ENCODE measurements at regions not wholly inside any gene's neighbourhood (a gene's known extent, or its start where the extent isn't known, plus 50 kb on each side); places are given as distances from the start of the nearest gene placed in this dataset.
A peak's percentile ranks its signal among the peaks of the same experiment; 100 is the strongest.

DNA sequence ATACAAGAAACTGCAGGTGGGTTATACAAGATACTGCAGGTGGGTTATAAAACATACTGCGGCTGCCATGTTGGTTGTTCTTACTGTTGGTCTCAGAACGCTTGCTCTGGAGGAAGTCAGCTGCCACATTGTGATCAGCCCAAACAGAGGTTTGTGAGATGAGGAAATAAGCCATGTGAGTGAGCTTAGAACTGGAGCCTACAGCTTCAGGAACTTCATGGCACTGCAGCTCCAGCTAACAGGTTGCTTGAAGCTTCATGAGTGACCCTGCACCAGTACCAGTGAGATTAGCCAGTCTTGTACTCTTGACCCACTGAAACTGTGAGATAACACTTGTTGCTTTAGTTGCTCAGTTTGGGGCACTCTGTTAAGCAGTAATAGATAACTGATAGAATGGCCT lies 74.5 kb upstream of the PRKCQ start:
- TF ChIP-seq, protein P1, sequence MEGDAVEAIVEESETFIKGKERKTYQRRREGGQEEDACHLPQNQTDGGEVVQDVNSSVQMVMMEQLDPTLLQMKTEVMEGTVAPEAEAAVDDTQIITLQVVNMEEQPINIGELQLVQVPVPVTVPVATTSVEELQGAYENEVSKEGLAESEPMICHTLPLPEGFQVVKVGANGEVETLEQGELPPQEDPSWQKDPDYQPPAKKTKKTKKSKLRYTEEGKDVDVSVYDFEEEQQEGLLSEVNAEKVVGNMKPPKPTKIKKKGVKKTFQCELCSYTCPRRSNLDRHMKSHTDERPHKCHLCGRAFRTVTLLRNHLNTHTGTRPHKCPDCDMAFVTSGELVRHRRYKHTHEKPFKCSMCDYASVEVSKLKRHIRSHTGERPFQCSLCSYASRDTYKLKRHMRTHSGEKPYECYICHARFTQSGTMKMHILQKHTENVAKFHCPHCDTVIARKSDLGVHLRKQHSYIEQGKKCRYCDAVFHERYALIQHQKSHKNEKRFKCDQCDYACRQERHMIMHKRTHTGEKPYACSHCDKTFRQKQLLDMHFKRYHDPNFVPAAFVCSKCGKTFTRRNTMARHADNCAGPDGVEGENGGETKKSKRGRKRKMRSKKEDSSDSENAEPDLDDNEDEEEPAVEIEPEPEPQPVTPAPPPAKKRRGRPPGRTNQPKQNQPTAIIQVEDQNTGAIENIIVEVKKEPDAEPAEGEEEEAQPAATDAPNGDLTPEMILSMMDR (IDR thresholded peaks at IDR 0.05; ENCODE audit: insufficient read depth, low read depth, low read length, missing control alignments), result no peak
- H3K4me3 ChIP-seq (ENCODE audit: low read length), result no peak overlapping the region
- DNase-seq (ENCODE audit: low read depth), result no peak

DNA sequence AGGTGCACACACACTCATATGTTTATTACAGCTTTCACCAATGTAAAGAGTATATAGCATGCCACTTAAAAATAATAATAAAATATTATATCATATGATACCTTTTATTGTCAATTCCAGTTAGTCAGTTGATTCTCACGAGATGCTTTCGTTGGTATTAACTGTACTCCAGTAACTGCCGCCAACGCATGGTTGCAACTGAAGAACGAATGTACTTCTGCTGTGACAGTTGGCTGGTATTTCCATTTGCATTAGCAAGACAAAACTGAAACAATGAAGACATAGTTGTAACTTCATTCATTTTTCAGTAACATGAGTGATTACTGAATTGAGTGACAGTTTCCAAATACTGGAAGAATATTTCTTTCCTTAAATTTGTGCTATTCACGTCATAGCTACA lies 70.5 kb upstream of the PRKCQ start:
- H3K4me3 ChIP-seq (ENCODE audit: low read length), result no peak overlapping the region
- no peak for DNase-seq (ENCODE audit: low read depth)
- TF ChIP-seq, protein P1 (IDR thresholded peaks at IDR 0.05; ENCODE audit: insufficient read depth, low read depth, low read length, missing control alignments), result no peak

DNA sequence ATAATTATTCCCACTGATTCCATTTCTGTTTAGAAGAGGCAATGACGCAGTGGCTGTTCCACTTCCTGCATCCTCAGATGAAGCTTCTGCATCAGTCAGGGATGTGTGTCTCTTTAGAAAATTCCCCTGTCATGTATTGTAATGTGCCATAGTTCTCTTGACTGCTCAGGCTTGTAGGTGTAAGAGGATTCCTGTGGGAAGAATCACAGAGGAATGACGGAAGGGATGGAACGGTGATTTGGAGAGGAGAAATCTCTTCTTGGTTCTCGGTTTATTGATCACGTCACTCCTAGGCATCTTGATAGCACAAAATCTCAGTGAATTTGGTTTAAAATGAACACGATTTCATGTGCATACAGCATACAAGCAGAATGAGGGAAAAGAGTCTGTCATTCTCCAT lies 69.8 kb upstream of the PRKCQ start:
- TF ChIP-seq, protein P1 (IDR thresholded peaks at IDR 0.05; ENCODE audit: insufficient read depth, low read depth, low read length, missing control alignments), result no peak
- DNase-seq (ENCODE audit: low read depth), result no peak
- H3K4me3 ChIP-seq (ENCODE audit: low read length), result no peak overlapping the region

DNA sequence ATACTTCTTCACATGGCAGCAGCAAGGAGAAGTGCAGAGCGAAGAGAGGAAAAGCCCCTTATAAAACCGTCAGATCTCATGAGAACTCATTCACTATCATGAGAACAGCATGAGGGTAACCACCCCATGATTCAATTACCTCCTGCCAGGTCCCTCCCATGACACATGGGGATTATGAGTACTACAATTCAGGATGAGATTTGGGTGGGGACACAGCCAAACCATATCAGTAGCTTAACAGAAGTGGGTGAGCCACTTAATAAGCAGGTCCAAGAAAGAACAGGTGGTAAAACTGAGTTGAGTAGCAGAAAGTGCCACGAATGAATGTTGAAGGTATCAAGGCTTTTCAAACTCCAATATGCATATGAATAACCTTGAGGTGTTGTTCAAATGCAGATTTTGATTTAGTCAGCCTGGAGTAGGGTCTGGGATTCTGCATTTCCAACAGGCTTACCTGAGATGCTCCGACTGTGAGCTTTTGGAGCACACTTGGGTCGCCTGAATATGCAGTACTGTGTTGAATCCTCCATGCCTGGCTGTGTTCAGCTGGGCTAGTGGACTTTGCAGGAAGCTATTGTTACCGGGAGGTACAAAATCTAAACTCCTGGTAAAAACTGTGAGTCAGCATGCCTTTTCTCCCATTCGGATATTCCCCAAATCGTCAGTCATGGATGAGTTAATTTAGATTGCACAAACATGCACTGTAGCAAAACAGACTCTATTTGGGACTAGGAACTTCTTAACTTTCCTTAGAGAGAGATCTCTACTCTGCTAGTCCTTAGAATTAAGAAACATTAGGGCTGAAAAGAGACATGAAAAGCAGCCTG lies 69.0 kb upstream of the PRKCQ start:
- H3K4me3 ChIP-seq (ENCODE audit: low read length), result no peak overlapping the region
- peak; percentile 39 for DNase-seq (ENCODE audit: low read depth)
- TF ChIP-seq, protein P1 (IDR thresholded peaks at IDR 0.05; ENCODE audit: insufficient read depth, low read depth, low read length, missing control alignments), result no peak

DNA sequence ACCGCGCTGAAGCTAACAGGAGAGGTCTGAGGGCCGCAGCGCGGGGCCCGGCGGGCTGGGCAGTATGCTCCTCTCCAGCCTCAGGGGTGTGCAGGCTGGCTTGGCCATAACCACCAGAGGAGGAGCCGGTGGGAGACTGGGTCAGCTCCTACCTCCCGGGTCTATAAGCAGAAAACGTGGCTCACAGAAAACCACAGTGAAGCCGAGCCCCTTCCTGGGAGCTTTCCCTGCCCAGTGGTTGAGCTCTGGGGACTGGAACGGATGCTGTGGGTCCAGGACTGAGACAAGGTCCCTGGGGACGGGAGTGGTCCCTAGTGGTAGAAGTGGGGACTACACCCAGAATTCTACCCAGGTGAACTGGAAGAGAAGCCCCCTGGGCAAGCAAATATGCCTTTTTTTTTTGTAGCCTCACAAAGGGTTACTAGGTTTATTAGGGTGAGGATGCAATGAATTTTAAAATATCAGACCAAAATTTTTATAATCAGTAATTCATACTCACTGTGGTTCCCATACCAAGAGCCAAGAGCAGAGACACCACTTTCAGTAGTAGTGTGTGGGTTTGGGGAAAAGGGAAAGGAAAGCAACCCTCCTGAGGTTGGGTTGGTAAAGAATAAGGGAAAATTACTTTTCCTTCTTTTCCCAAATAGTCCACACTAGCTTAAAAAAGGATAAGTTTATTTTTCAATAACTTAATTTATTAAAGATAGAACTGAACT lies 67.9 kb upstream of the PRKCQ start:
- no peak overlapping the region for H3K4me3 ChIP-seq (ENCODE audit: low read length)
- TF ChIP-seq, protein P1 (IDR thresholded peaks at IDR 0.05; ENCODE audit: insufficient read depth, low read depth, low read length, missing control alignments), result peak; percentile 83
- DNase-seq (ENCODE audit: low read depth), result peak; percentile 68

DNA sequence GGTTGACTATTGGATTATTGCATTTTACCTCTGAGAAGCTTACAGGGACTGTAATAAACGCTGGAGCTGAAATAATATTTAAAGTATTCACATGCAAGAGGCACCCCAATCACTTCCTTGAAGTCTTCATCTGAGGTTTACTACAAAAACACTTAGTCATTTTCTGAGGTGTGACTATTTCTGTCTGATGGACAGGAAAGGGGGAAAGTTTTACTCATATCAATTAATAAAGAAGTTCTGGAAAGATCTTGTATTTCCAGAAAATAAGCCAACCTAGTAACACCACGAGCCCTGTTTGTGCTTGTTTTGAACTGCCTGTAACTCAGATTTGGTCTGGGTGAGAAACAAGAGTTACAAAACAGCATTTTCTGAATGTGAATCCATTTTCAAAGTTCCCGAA lies 63.9 kb upstream of the PRKCQ start:
- TF ChIP-seq, protein P1 (IDR thresholded peaks at IDR 0.05; ENCODE audit: insufficient read depth, low read depth, low read length, missing control alignments), result no peak
- peak; percentile 63 for DNase-seq (ENCODE audit: low read depth)
- H3K4me3 ChIP-seq (ENCODE audit: low read length), result no peak overlapping the region

Data from epithelial cell of esophagus (primary cell).